Kidney glomerular epithelial cell (primary cell): ENCODE measurements at regions not wholly inside any gene's neighbourhood (a gene's known extent, or its start where the extent isn't known, plus 50 kb on each side); places are given as distances from the start of the nearest gene placed in this dataset.
A peak's percentile ranks its signal among the peaks of the same experiment; 100 is the strongest.
"Not testable (repeated sequence)": the region's sequence is repeated elsewhere in the genome, so short reads cannot be mapped to it uniquely, and the experiment has no call there.

ENCODE experiments used
- DNase-seq: peaks from one replicate; lab custom pipeline; 2025; lab: John Stamatoyannopoulos, UW

DNA sequence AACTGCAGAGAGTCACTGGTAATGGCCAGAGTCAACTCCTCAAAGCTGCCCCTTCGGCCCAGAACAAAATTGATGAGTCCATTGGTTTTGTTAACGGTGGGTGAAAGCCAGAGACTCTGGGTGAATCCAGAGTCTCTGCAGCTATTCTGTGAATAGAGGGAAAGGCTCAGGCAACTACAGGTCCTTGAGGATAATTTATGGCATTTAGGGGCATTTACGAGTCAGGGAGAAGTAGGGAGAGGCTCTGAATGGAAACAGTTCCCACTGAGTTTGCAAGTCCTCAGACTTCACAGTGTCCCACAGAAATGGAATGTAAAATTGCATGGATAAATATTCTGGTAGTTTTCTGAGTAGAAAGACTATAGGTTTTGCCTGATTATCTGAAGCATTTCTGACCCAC, 257.8 kb downstream of the SEC61B start:
- no peak for DNase-seq

DNA sequence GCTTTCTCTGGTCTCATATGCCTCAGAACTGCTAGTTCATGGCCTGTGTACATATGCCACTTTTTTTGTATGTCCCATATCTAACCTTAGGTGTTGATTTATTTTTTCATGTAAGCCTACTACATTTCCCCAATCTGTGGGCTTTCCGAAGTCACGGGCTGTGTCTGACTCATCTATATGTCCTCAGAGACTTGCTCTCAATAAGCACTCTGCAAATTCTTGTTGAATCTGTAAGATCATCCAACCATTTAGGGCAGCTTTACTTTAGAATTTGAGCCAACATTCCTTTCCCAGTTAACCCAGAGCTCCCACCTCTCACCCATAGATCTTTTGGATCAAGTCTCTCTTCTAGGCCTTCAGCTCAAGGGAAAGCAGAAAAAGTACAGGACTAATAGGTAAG, 263.4 kb downstream of the SEC61B start:
- DNase-seq = peak; percentile 2

DNA sequence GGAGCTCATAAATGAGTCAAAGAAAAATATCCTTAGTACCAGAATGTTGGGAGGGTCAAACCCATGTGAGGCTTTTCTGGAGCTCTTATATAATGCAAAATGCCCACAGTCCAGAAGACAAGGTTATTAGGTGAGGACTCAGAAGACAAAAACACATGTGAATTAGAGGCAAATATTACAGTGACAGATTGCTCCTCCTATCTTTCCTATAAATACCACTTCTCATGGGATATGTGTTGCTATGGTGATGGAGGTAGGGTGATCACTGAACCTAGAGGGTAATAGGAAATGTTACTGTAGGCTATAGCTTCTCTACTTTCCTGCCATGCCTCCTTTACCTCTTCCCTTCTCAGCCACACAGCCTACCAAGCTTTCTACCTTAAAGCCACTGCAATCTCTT, 264.6 kb downstream of the SEC61B start:
- no peak for DNase-seq

DNA sequence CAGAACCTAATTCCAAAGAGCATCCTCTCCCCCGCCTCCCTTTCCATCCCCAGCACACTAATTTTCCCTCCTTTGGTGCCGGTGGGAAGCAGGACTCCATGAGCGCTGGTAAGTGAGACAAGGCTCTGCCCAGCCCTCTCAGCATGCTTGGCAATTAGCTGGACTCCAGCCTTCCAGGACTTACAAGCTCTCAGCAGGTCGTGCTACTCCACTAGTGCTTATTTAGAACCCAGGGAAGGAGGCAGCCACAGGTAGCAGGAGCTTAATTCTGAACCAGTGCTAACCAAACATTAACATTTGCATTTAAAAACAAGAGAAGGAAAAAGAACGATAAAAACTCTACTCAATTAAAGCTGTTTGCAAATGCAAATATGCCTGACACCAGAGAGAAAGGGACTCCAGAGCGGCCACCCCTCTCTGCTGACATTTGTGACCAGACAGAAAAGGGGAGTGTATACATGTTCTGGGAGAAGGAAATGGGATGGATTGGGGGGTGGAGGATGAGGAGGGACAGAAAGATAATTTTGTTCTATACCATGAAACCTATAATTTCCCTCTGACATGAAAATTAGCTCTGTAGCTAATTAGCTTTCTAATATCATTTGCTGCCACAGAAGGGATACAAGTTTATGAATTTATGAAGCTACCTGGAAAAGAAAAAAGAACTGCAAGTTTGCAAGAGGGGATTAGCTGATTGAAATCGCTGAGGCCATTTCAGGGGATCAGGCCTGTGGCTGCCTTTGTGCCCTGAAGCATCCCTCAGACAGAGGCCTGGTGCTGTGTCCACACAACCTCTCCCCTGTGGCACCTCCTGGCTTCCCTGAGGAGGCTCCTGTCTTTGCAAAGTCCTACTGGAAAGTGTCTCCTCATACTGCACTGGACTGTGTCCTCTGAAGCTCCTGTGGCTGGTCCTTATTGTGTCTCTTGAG, 266.3 kb downstream of the SEC61B start:
- no peak for DNase-seq

DNA sequence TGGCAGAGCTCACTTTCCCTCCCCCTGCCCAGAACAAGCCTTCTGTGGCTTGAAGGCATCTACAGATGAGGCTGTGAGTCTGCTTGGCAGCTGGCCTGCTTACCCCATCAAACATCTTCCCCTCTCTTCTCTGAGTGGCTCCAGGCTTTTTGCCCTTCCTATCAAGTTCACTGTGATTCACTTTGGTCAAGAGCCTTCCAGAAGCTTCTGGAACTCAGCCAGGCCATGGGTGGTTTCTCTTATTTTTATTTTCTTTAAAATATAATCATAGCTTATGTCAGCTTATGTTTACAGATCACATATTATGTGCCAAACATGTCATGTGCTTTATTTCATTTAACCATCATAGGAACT, 267.0 kb downstream of the SEC61B start:
- DNase-seq = no peak

DNA sequence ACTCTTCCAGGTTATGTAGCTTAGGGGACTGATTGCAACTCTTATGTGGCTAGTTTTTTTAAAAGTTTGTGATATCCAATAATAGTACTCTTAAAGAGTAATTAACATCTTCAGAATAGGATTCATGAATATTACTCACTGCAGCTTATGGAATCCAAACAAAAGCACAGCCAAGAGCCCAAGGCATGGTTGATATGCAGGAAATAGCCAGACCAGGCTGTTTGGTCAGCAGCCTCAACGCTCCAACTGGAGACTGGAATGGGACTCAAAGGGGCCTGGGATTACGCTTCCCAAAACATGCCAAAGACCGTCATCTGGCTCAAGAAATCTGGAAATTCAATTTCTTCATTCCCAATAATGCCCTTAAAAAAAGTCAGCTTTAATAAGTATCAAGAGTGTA, 268.6 kb downstream of the SEC61B start:
- DNase-seq = no peak

DNA sequence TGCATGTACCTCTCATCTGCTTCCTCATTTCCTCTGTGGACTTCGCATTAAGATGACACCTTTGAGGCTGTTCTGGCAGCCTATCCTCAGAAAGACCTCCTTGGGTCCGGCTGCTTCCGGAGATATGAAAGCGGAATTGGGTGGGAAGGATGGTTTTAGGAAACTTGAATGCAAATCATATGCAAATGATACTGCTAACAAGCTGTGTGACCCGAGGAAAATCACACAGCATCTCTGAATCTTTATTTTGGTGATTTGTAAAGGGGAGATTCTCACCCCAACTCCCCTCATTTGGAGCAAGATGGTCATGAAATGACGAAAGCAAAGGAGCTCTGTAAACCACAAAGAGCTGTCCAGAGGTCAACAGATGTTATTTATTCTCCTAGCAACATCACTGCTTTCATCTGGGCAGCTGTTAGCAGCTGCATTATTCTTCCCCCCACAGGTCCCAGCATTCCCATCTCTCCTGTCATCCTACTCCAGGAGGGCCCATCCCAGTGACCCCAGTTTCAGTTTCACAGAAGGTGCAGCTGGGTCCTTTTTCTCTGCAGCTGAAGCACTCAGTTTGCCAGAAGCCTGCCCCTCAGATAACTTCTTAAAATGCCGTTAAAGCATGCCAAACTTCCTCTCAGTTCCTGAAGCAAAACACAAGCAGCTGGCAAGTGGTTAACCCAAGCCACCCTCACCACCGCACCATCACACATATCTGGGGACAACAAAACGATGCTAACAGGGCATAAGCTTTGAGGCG, 269.5 kb downstream of the SEC61B start:
- DNase-seq = no peak

GRCh38 chr9:99497641-99498040, 275.6 kb downstream of the SEC61B start:
- no peak for DNase-seq

- not testable (repeated sequence) for DNase-seq
These were observed 276.9 kb downstream of the SEC61B start for GRCh38 chr9:99498979-99499378.

- no peak for DNase-seq
These were observed 283.9 kb downstream of the SEC61B start for GRCh38 chr9:99505936-99506335.

GRCh38 chr9:99506747-99507348, 284.8 kb downstream of the SEC61B start:
- DNase-seq = no peak

- no peak for DNase-seq
These were observed 287.1 kb downstream of the SEC61B start for GRCh38 chr9:99509065-99509745.

- no peak for DNase-seq
These were observed 287.9 kb downstream of the SEC61B start for GRCh38 chr9:99509900-99510535.

DNA sequence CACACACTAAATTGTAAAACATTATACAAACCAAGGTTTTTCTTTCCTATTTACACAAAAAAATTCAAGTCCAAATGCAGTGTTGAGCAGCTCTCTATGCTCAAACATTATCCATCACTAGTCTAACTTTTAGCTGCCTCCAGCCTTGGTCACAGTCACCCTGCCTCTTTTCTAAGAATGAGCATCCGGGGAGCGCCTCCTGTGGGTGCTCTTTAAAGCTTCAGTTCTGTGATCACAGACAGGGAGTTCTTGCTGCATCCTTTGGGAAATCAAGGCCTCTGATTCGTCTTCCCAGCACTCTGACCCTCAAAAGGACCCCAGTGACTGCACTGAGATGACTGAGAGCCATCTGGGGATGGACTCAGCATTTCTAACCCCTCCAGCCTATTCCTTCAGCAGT, 289.6 kb downstream of the SEC61B start:
- no peak for DNase-seq

DNA sequence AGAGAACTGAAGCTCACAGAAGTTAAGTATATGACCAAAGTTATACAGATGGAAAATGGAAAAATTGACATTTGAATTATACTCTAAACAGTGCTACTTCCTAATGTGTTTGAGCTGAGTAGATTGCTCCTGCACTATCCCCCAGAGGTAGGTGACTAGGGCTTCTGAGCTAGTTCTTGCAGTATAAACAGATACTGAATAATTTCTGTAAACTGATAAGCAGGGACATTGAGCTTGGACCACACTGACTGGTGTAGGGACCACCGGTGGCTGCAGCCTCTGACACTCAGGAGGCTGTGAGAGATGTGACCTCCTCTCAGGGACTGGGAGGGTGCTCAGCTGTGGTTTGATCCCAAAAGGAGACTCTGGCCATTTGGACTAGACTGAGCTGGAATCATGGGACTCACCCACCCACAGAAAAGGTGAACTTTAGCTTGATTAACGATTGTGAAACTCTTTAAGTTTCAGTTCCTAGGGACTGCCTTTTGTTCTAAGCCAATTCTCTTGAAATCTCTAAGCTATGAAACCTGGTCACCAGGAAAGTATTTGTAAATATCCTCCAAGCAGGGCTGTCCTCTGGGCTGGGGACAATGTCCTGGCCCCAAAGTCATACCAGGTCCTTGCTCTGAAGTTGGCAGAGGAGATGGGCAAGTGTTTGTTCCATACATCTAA, 291.5 kb downstream of the SEC61B start:
- no peak for DNase-seq

DNA sequence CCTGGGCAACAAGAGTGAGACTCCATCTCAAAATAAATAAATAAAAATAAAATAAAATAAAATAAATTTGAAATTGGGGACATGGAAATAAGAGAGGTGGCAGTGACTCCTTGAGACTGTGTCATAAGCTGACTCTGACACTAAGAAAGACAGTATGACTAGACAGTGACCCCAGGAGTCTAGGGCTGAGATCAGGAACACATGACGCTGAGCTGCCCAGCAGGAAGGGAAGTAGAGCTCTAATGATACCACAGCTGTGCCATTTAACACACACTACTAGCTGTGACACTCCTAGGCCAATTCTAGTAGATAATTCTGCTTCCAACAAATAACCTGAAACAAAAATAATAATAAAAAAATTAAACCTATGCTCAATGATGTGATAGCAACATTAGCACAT, 293.0 kb downstream of the SEC61B start:
- no peak for DNase-seq

GRCh38 chr9:99515895-99516656, 294.0 kb downstream of the SEC61B start:
- DNase-seq = no peak

GRCh38 chr9:99516657-99517049, 294.6 kb downstream of the SEC61B start:
- DNase-seq = no peak

GRCh38 chr9:99523838-99524237, 297.8 kb upstream of the NR4A3 start:
- DNase-seq = no peak

DNA sequence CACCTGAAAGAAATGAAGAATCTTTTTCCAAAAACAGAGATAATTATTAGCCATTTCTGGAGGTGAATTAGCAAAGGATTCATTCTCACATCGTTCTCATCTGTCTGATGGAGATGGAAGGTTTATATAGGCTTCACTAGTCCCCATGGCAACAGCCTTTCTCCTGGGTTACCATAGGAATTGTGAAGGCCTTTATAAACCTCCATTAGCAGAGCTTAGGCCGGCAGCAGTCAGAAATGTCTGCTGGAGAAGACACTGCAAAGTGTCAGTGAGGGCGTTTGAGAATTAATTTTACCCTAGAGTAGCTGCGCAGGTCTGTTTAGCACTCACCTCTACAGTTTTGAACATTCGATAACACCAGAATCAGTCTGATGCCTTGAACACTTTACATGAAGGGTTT, 290.4 kb upstream of the NR4A3 start:
- DNase-seq = no peak

GRCh38 chr9:99533421-99533820, 288.3 kb upstream of the NR4A3 start:
- no peak for DNase-seq
